ENCODE measurements at regions not wholly inside any gene's neighbourhood (a gene's known extent, or its start where the extent isn't known, plus 50 kb on each side); places are given as distances from the start of the nearest gene placed in this dataset.
"Not testable (repeated sequence)": the region's sequence is repeated elsewhere in the genome, so short reads cannot be mapped to it uniquely, and the experiment has no call there.

GRCh38 chr14:105711841-105712460, 185.6 kb downstream of the TMEM121 start:
- DNase-seq, result peak in 1 of 5 donors; percentile 48
- Histone ChIP-seq H3K27me3 (no peaks in the 10 kb centered on the region), H3K36me3 (no peaks in the 10 kb centered on the region), H3K9me3 (no peaks in the 10 kb centered on the region), H3K4me1 (no peaks in the 10 kb centered on the region), H3K4me3 (no peak overlapping the region), H3K27ac (no peak overlapping the region)
- WGBS, 4 donors, result 69 to 100% (median 73%) methylated on average over 3 to 5 of the region's 5 CpGs
- TF ChIP-seq CTCF (IDR thresholded peaks at IDR 0.05) (no peak), POLR2A (IDR thresholded peaks at IDR 0.05) (no peak)
- intact Hi-C loops (cut with DNase I), result no loop called here
- ATAC-seq, result no peak

- intact Hi-C loops (cut with DNase I); H3K4me3 ChIP-seq; H3K36me3 ChIP-seq; H3K4me1 ChIP-seq; H3K27ac ChIP-seq; H3K27me3 ChIP-seq; H3K9me3 ChIP-seq; ATAC-seq: not testable (repeated sequence)
- WGBS, 4 donors, result 86 to 100% (median 90%) methylated on average over 4 to 18 of the region's 18 CpGs
- peak in 1 of 5 donors; percentile 57 for DNase-seq
Observed at GRCh38 chr14:105712670-105713069, 186.3 kb downstream of the TMEM121 start.

- ATAC-seq; H3K9me3 ChIP-seq; intact Hi-C loops (cut with DNase I): not testable (repeated sequence)
Observed at GRCh38 chr14:105713160-105713559, 186.8 kb downstream of the TMEM121 start.

GRCh38 chr14:105713836-105714235, 187.5 kb downstream of the TMEM121 start:
- 81 to 90% (median 84%) methylated on average over 8 to 10 of the region's 10 CpGs for WGBS, 4 donors
- H3K9me3 ChIP-seq; intact Hi-C loops (cut with DNase I); DNase-seq; ATAC-seq; H3K27me3 ChIP-seq; H3K27ac ChIP-seq; H3K36me3 ChIP-seq; H3K4me1 ChIP-seq; H3K4me3 ChIP-seq: not testable (repeated sequence)

More at GRCh38 chr14:105713160-105713559, 186.8 kb downstream of the TMEM121 start:
- not testable (repeated sequence) for H3K36me3 ChIP-seq, H3K27ac ChIP-seq, H3K27me3 ChIP-seq, H3K4me3 ChIP-seq, H3K4me1 ChIP-seq
- WGBS, 4 donors, result 73 to 95% (median 85%) methylated on average over 3 to 17 of the region's 17 CpGs
- peak in 1 of 5 donors; percentile 40 for DNase-seq

GRCh38 chr14:105718787-105719186, 192.4 kb downstream of the TMEM121 start:
- intact Hi-C loops (cut with DNase I); H3K27ac ChIP-seq; ATAC-seq; H3K4me1 ChIP-seq; H3K27me3 ChIP-seq; H3K4me3 ChIP-seq; H3K9me3 ChIP-seq; DNase-seq; H3K36me3 ChIP-seq: not testable (repeated sequence)
- whole genome bisulfite sequencing, 4 donors, result 76 to 91% (median 84%) methylated on average over 4 to 7 of the region's 7 CpGs

- H3K4me3 ChIP-seq; DNase-seq; H3K4me1 ChIP-seq; H3K36me3 ChIP-seq; ATAC-seq; H3K9me3 ChIP-seq; H3K27me3 ChIP-seq; intact Hi-C loops (cut with DNase I); H3K27ac ChIP-seq: not testable (repeated sequence)
- 86 to 100% (median 95%) methylated on average over 1 to 9 of the region's 12 CpGs; no CpG with 5 or more reads in 1 of the 4 donors for WGBS, 4 donors
Observed at GRCh38 chr14:105720106-105720505, 193.7 kb downstream of the TMEM121 start.

- H3K36me3 ChIP-seq; H3K4me3 ChIP-seq; H3K9me3 ChIP-seq; intact Hi-C loops (cut with DNase I); H3K27me3 ChIP-seq; H3K4me1 ChIP-seq; H3K27ac ChIP-seq; DNase-seq; ATAC-seq: not testable (repeated sequence)
- WGBS, 4 donors, result 63 to 88% (median 74%) methylated on average over 4 to 21 of the region's 23 CpGs
Observed at GRCh38 chr14:105720852-105721601, 194.6 kb downstream of the TMEM121 start.

- ATAC-seq; H3K9me3 ChIP-seq; H3K36me3 ChIP-seq; H3K4me3 ChIP-seq; H3K27ac ChIP-seq; H3K4me1 ChIP-seq; intact Hi-C loops (cut with DNase I); H3K27me3 ChIP-seq: not testable (repeated sequence)
- peak in 1 of 5 donors; percentile 40 for DNase-seq
- WGBS, 4 donors, result 81 to 86% (median 86%) methylated on average over 11 to 17 of the region's 17 CpGs; no CpG with 5 or more reads in 1 of the 4 donors
Observed at GRCh38 chr14:105721602-105721970, 195.2 kb downstream of the TMEM121 start.

- ATAC-seq; intact Hi-C loops (cut with DNase I): not testable (repeated sequence)
- DNase-seq, result peak in 1 of 5 donors; percentile 63
Observed at GRCh38 chr14:105721996-105722709, 195.8 kb downstream of the TMEM121 start.

More at GRCh38 chr14:105721996-105722709, 195.8 kb downstream of the TMEM121 start:
- H3K27me3 ChIP-seq, H3K36me3 ChIP-seq, H3K4me3 ChIP-seq, H3K27ac ChIP-seq, H3K9me3 ChIP-seq, H3K4me1 ChIP-seq: not testable (repeated sequence)
- WGBS, 4 donors, result 90 to 94% (median 92%) methylated on average over 13 to 40 of the region's 40 CpGs

Measured in heart left ventricle (tissue), 16 donors.